HG03439 (cell line): ENCODE measurements at regions not wholly inside any gene's neighbourhood (a gene's known extent, or its start where the extent isn't known, plus 50 kb on each side); places are given as distances from the start of the nearest gene placed in this dataset.

Source experiments
- ATAC-seq: cut with Tn5 transposase; IDR thresholded peaks from one replicate; pipeline ENCODE4 v1.9.1; 2021; ENCODE audit warnings: mild to moderate bottlenecking, moderate library complexity; ENCODE audit not compliant: unreplicated experiment

- ATAC-seq = no peak
Observed at GRCh38 chr14:86601813-86602212, 1071.9 kb downstream of the FLRT2 start.

DNA sequence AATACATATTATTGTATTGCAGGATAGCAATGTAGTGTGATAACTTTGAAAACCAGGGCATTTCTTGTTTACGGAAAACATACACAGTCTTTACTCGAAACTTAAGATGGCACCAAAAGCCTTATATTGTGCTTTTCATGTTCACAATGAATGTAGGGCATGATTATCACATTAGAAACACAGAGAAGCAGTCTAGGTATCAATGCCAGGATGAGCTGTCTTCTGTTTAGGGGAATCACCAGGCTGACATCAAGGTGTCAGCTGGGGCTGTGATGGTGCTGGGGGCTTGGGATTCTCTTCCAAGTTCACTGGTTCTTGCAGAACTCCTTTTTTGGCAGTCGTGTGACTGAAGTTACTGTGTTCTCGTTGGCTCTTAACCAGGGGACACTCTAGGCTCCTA is 1067.3 kb downstream of the FLRT2 start:
- ATAC-seq = no peak

- no peak for ATAC-seq
Observed at GRCh38 chr14:86596024-86596423, 1066.1 kb downstream of the FLRT2 start.

DNA sequence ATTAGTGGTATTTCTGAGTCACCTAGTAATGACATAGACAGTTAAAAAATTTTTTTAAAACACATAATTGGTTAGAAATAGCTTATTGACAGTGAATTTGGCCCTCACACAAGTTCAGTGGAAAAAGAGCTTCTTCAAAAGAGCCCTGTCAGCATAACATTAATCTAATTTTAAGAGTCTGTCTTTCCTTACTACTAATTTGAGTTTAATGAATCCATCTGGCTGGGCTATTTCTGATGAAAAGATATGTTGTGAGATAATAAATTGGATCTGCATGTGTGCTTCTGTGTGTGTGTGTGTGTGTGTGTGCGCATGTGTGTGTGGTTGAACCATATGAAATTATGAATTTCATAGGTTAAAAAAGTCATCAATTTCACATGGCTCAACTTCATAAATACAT is 1045.2 kb downstream of the FLRT2 start:
- ATAC-seq = no peak

DNA sequence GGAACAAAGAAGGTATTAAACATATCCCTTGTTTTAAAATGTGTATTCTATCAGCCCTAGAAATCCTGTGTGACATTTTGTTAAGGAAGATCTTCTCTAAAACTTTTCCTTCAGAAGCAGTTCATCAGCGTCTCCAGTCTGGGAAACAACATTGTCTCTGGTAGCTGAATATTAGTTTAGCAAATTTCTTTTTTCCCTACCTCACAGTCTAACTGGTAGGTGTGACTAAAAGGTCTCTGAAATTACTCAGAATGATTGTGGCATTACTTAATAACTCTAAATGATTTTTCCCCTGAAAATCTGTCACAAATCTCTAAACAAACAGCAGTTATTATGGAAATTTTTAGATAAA is 1044.8 kb downstream of the FLRT2 start:
- no peak for ATAC-seq

DNA sequence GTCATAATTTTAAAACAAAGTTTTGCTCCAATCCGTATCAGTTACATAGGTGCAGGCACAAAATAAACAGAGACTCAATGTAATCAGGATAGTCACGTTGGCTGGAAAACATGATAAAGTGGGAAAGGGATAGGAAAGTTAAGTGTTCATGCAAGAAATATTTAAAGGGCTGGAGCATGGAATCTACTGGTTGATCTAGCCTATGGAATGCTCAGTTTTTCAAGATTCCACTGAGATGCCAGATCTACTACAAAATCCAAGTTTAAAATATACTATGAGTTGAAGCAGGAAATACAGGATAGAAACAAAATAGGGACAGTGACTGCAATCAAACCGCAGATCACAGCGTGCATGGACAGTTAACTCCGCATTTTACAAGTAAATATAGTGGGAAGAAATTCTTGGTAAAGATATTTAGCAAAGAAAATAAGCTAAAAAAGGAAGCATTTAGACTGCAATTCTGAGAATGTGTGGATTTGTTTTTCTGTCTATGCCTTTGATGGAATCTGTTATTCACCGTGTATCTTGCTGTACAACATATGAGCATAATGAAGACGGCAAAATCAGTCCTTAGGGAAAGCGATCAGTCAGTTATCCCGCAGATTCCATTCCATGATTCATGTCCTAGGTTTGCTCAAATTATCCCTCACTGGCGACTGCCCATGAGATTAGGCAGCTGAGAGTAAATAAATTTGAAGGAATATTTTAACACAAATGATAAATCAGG is 1044.3 kb downstream of the FLRT2 start:
- ATAC-seq = no peak

GRCh38 chr14:86570371-86570770 is 1040.4 kb downstream of the FLRT2 start:
- no peak for ATAC-seq

- no peak for ATAC-seq
Observed at GRCh38 chr14:86543521-86543920, 1013.6 kb downstream of the FLRT2 start.

DNA sequence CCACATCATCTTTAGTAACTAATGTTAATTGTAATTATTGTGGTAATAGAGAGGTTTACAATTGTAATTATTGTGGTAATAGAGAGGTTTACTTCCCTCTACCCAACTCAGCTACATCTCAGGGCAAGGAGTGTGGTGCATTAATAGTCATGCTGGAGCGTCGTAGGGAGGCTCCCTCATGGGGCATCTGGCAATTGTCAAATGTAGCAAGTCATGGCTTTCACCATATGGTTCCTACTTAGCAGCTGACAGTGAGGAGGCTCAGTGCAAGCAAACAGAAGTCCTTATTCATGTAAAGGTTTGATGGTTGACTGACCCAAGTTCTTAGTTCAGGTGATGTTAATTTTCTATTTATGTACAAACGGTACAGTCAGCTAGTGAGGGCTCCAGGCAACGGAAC is 1012.0 kb downstream of the FLRT2 start:
- ATAC-seq = no peak

GRCh38 chr14:86540636-86541247 is 1010.8 kb downstream of the FLRT2 start:
- no peak for ATAC-seq

DNA sequence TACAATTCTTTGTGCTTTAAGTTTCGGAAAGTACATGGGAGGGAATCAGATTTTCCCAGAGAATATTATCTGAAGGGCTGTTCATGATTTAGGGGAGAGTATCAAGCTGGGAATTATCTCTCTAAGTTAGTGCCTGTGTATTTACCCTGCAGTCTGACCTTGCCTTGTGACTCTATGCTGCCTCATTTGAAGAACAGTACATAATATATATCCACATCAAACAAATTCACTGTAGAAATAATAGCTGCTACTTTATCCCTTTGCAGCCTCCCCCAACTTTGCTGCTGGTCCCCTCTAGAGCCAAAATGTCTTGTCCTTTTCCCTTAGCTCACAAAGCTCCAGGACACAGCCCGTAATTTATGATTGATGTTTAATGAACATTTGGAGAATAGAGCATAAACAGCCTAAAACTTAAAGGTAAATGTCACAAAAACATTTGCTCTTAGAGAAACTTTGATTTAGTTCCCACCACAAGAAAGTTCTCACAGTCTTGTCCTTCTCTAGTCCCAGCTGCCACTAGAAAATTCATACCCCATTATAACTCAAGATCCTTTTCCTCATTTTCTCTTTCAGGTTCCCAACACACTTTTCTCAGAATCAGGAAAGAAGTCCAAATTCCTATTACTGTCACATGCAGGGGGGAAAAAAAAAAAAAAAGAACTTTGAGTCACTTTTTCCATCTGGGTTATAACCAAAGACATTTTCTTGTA is 1009.6 kb downstream of the FLRT2 start:
- no peak for ATAC-seq

DNA sequence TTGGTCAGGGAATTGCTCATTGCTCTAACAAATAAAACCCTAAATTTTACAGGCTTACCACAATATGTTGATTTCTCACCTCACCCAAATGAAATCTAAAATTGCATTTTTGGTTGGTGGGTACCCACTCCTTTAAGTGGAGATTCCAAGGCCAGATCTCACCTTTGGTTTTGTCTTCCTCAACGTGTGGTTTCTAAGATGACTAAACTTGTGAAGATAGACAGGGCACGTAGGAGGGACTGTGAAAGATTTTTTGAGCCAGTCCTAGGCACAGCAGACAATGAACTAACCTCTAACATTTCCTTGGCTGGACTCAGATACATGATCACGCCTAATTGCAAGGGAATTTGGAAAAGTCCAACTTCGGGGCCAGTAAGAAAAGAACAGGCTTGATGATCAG is 1003.9 kb downstream of the FLRT2 start:
- no peak for ATAC-seq

DNA sequence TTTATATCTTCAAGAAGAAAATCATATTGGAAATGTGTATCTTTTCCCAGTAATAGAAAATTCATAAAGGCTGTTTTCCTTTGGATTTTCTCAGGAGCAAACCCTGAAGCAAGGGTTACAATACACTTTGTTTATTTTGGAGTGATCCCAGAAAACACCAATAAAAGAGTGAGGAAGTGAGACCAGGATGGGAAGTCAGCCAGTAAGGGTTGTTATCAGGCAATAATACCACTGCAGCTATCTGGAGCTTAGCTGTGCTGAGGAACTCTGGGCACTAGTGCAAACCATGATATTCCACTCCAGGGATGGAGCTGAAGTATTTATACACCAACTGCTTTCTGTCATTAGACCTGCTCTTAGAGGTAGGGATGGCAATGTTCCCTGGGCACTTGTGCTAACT is 1002.3 kb downstream of the FLRT2 start:
- ATAC-seq = no peak

DNA sequence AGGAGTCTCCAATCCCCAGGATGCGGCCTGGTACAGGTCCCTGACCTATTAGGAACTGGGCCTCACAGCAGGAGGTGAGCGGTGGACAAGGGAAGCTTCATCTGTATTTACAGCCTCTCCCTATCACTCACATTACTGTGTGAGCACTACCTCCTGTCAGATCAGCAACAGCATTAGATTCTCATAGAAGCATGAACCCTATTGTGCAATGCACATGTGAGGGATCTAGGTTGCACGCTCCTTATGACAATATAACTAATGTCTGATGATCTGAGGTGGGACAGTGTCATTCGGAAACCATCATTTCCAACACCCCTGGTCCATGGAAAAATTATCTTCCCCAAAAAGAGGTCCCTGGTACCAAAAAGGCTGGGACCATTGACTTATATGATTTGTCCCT is 1000.5 kb downstream of the FLRT2 start:
- ATAC-seq = no peak

GRCh38 chr14:86527312-86527711 is 997.4 kb downstream of the FLRT2 start:
- ATAC-seq = no peak

DNA sequence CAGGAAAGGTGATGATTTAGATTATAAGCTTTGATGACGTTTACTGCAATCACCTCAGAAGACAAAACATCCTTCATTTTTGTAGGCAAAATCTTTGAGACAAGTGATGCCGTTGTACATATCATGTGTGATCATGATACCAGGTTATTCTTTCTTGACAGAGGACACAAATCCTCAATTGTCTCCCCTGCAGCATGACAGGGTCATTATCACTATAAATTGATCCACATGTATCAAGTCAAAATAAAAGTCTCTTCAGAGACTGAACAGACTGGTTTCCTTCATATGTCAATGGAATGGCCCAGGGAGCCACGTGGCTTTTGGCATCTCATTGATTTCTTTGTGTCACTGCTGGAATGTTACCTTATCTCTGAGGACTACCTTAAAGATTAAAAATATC is 995.7 kb downstream of the FLRT2 start:
- ATAC-seq = no peak

DNA sequence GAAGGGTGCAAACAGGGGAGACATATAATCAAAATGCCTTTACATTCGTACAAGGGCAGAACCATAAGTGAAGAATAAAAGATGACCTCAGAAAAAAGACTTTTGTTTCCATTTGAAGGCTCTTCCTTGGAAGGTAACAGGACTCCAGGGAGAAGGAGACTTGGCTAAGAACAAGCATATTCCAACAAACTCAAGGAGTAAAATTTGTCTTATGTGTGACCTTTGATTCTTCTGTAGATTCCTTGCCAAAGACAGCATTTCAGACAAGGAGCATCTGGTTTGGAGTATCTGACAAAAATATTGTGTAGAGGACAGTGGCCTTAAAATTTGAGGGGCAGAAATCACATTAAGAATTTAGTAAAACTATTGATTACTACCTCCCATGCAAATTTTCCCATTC is 991.9 kb downstream of the FLRT2 start:
- no peak for ATAC-seq

DNA sequence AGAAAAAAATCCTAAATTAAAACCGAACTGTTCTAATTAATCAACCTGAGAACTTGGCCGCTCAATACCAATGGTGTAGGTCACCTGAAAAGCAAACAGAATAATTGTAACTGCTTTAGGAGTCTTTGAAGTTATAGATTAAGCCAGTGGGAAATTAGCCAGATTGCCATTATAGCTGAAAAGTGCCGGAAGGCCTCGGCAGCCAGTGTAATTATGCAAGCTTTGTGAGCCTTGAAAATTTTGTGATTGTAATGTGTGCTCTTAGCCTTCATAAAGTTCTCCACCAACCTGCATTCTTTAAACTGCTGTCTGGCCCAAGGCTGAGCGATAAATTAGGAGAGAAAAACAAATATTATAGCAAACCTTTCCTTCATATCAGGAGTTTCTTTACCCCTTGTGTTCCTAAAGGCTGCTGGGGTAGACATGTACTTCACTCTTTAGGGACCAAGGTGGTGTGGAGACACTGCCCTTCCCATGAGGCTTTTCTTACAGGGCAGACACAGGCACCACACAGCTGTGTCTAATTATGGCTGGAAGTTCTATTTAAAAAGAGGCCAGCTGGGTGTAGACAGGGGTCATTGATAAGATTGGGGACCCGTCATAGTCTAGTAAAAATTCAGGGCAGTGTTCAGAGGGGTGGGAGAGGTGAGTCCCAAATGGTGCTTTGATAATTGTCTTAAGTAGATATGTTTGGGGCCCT is 991.2 kb downstream of the FLRT2 start:
- ATAC-seq = no peak

GRCh38 chr14:86518298-86518697 is 988.4 kb downstream of the FLRT2 start:
- no peak for ATAC-seq

DNA sequence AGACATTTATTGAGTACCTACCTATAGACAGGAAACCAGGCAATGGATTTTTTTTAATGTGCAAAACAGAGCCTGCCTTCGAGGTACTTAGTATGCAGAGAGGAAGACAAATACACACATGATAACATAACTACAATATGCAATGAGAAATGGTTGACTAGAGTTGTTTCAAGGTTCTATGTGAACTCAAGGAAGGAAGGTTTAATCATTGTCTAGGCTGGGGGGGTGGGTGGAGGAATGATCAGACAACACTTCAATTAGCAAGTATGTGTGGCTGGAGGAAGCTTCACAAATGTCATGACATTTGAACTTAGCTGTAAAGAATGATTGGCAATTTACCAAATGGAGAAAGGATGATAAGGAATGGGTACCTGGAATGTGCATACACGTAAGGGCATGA is 985.3 kb downstream of the FLRT2 start:
- no peak for ATAC-seq

DNA sequence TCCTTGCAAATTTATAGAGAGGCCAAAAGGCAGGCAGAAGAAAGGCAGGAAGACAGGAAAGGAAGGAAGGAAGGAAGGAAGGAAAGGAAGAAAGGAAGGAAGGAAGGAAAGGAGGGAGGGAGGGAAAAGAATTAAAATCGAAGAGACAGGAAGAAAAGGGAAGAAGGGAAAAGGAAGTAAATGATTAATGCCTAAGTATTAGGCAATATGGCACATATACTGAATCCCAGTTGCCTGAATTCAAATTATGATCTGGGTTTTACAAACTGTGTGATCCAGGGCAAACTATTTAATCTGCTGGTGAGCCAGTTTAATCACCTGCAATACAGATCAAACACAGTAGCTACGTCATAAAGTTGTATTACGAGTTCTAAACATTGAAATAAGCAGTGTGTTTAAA is 983.6 kb downstream of the FLRT2 start:
- no peak for ATAC-seq

DNA sequence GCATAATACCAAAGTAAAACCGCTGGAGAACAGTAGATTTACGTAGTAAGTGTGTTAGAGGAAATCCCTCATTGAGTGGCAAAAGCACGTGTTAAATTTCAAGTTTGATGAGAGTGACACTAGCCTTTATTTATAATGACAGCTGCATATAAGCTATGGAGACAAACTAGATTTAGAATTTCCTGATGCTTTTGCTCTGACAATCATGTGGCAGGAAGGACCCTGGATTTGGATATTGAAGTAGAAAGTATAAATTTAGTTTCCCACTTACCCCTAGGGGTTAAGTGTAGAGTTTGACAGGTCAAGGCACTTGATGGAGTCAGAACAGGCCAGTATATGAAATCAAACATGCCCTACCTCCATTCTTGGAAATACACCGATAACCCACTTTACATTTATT is 983.1 kb downstream of the FLRT2 start:
- ATAC-seq = no peak
